ENCODE measurements at regions not wholly inside any gene's neighbourhood (a gene's known extent, or its start where the extent isn't known, plus 50 kb on each side); places are given as distances from the start of the nearest gene placed in this dataset.
A peak's percentile ranks its signal among the peaks of the same experiment; 100 is the strongest.

- H3K9ac ChIP-seq (ENCODE audit: low read depth, low read length, poor library complexity, severe bottlenecking), result no peak overlapping the region
- H3K9me3 ChIP-seq (ENCODE audit: insufficient read depth, low read depth, low read length), result peaks cover 10% of the 10 kb centered on the region; the same call in 1 of the 2 replicates
- H3K79me2 ChIP-seq (ENCODE audit: insufficient read depth, low read length), result 0 out of 2 replicates have a peak, but pooled peaks cover 5% of the 10 kb centered on the region
- no peaks in the 10 kb centered on the region for H3K27me3 ChIP-seq (ENCODE audit: insufficient read depth, low read length, poor library complexity, severe bottlenecking)
- no peaks in the 10 kb centered on the region for H4K20me1 ChIP-seq (ENCODE audit: insufficient read depth, low read length, poor library complexity, severe bottlenecking)
- H3F3A ChIP-seq (ENCODE audit: low read depth), result no peaks in the 10 kb centered on the region
- TF ChIP-seq EZH2phosphoT487 (IDR thresholded peaks at IDR 0.05; ENCODE audit: borderline replicate concordance), result no peak
- TF ChIP-seq CTCF (conservative IDR thresholded peaks at IDR 0.05; ENCODE audit: low read length), result peak; percentile 25; the same call in 1 of the 2 replicates
- H3K4me1 ChIP-seq (ENCODE audit: insufficient read depth, low read length, poor library complexity, severe bottlenecking), result peaks cover 25% of the 10 kb centered on the region
- 0 out of 2 replicates have a peak, but pooled peaks cover 4% of the 10 kb centered on the region for H3K36me3 ChIP-seq (ENCODE audit: insufficient read depth, low read length)
- H2AFZ ChIP-seq (ENCODE audit: low read length), result no peak overlapping the region
- H3K9me2 ChIP-seq (replicated peaks; ENCODE audit: low read depth, low read length), result no peaks in the 10 kb centered on the region
- no peak overlapping the region for H3K4me2 ChIP-seq (ENCODE audit: low read depth, low read length, poor library complexity, severe bottlenecking)
- no peak overlapping the region for H3K4me3 ChIP-seq (ENCODE audit: low read length, poor library complexity, severe bottlenecking)
Measured at GRCh38 chr22:49515475-49515874, 312.2 kb downstream of the BRD1 start.

- TF ChIP-seq EZH2phosphoT487 (IDR thresholded peaks at IDR 0.05; ENCODE audit: borderline replicate concordance) (no peak), CTCF (conservative IDR thresholded peaks at IDR 0.05; ENCODE audit: low read length) (no peak)
- Histone ChIP-seq H3K9me2 (replicated peaks; ENCODE audit: low read depth, low read length) (no peaks in the 10 kb centered on the region), H3K36me3 (ENCODE audit: insufficient read depth, low read length) (0 out of 2 replicates have a peak, but pooled peaks cover 4% of the 10 kb centered on the region), H3K27me3 (ENCODE audit: insufficient read depth, low read length, poor library complexity, severe bottlenecking) (no peaks in the 10 kb centered on the region), H3K9me3 (ENCODE audit: insufficient read depth, low read depth, low read length) (peaks cover 10% of the 10 kb centered on the region; the same call in 1 of the 2 replicates), H3K9ac (ENCODE audit: low read depth, low read length, poor library complexity, severe bottlenecking) (no peak overlapping the region), H2AFZ (ENCODE audit: low read length) (no peak overlapping the region), H3K4me2 (ENCODE audit: low read depth, low read length, poor library complexity, severe bottlenecking) (no peak overlapping the region), H3F3A (ENCODE audit: low read depth) (no peaks in the 10 kb centered on the region), H3K79me2 (ENCODE audit: insufficient read depth, low read length) (0 out of 2 replicates have a peak, but pooled peaks cover 5% of the 10 kb centered on the region), H3K4me3 (ENCODE audit: low read length, poor library complexity, severe bottlenecking) (no peak overlapping the region), H4K20me1 (ENCODE audit: insufficient read depth, low read length, poor library complexity, severe bottlenecking) (no peaks in the 10 kb centered on the region), H3K4me1 (ENCODE audit: insufficient read depth, low read length, poor library complexity, severe bottlenecking) (peaks cover 25% of the 10 kb centered on the region)
Measured at GRCh38 chr22:49514641-49515040, 313.0 kb downstream of the BRD1 start.

- no peak for TF ChIP-seq EZH2phosphoT487 (IDR thresholded peaks at IDR 0.05; ENCODE audit: borderline replicate concordance)
- TF ChIP-seq CTCF (conservative IDR thresholded peaks at IDR 0.05; ENCODE audit: low read length), result no peak
- Histone ChIP-seq H3K9me3 (ENCODE audit: insufficient read depth, low read depth, low read length) (peaks cover 10% of the 10 kb centered on the region; the same call in 1 of the 2 replicates), H2AFZ (ENCODE audit: low read length) (no peak overlapping the region), H3K4me1 (ENCODE audit: insufficient read depth, low read length, poor library complexity, severe bottlenecking) (peaks cover 25% of the 10 kb centered on the region), H3K9me2 (replicated peaks; ENCODE audit: low read depth, low read length) (no peaks in the 10 kb centered on the region), H3K27me3 (ENCODE audit: insufficient read depth, low read length, poor library complexity, severe bottlenecking) (no peaks in the 10 kb centered on the region), H3F3A (ENCODE audit: low read depth) (no peaks in the 10 kb centered on the region), H4K20me1 (ENCODE audit: insufficient read depth, low read length, poor library complexity, severe bottlenecking) (no peaks in the 10 kb centered on the region), H3K9ac (ENCODE audit: low read depth, low read length, poor library complexity, severe bottlenecking) (no peak overlapping the region), H3K4me3 (ENCODE audit: low read length, poor library complexity, severe bottlenecking) (no peak overlapping the region), H3K79me2 (ENCODE audit: insufficient read depth, low read length) (0 out of 2 replicates have a peak, but pooled peaks cover 5% of the 10 kb centered on the region), H3K4me2 (ENCODE audit: low read depth, low read length, poor library complexity, severe bottlenecking) (no peak overlapping the region), H3K36me3 (ENCODE audit: insufficient read depth, low read length) (0 out of 2 replicates have a peak, but pooled peaks cover 4% of the 10 kb centered on the region)
Measured at GRCh38 chr22:49514211-49514610, 313.5 kb downstream of the BRD1 start.
